ENCODE measurements at regions not wholly inside any gene's neighbourhood (a gene's known extent, or its start where the extent isn't known, plus 50 kb on each side); places are given as distances from the start of the nearest gene placed in this dataset.

- FAIRE-seq, result no peak
- H3K27ac ChIP-seq (ENCODE audit: low read depth in 2 of 2, low read length in 2 of 2), result no peak overlapping the region
Observed at GRCh38 chr18:1057367-1057766, 152.7 kb downstream of the ADCYAP1 start.

GRCh38 chr18:1062588-1062987 is 157.9 kb downstream of the ADCYAP1 start:
- no peaks in the 10 kb centered on the region for H3K4me1 ChIP-seq (ENCODE audit: control insufficient read depth in 2 of 3, insufficient read depth in 2 of 3, low read depth in 1 of 3, low read length in 3 of 3)
- no peak for FAIRE-seq
- no peaks in the 10 kb centered on the region for H3K27me3 ChIP-seq (ENCODE audit: control insufficient read depth, insufficient read depth, low read length)
- no peaks in the 10 kb centered on the region for H3K9me3 ChIP-seq (ENCODE audit: control insufficient read depth in 2 of 3, insufficient read depth in 1 of 3, low read length in 3 of 3)
- intact Hi-C loops (cut with DNase I), result no loop called here
- no peak overlapping the region for H3K9ac ChIP-seq (ENCODE audit: low read length in 3 of 3)
- H3K36me3 ChIP-seq (ENCODE audit: control insufficient read depth in 2 of 3, insufficient read depth in 3 of 3, low read length in 3 of 3), result no peaks in the 10 kb centered on the region
- no peak for TF ChIP-seq CTCF (IDR thresholded peaks at IDR 0.05; ENCODE audit: borderline replicate concordance, extremely low read depth, insufficient read depth)
- DNase-seq, result no peak
- no peak overlapping the region for H3K4me3 ChIP-seq (ENCODE audit: low read length in 3 of 3)
- no peak overlapping the region for H3K27ac ChIP-seq (ENCODE audit: low read depth in 2 of 2, low read length in 2 of 2)

More at GRCh38 chr18:1057367-1057766, 152.7 kb downstream of the ADCYAP1 start:
- Histone ChIP-seq H3K4me1 (ENCODE audit: control insufficient read depth in 2 of 3, insufficient read depth in 2 of 3, low read depth in 1 of 3, low read length in 3 of 3) (no peaks in the 10 kb centered on the region), H3K27me3 (ENCODE audit: control insufficient read depth, insufficient read depth, low read length) (no peaks in the 10 kb centered on the region), H3K9me3 (ENCODE audit: control insufficient read depth in 2 of 3, insufficient read depth in 1 of 3, low read length in 3 of 3) (no peaks in the 10 kb centered on the region), H3K36me3 (ENCODE audit: control insufficient read depth in 2 of 3, insufficient read depth in 3 of 3, low read length in 3 of 3) (no peaks in the 10 kb centered on the region), H3K9ac (ENCODE audit: low read length in 3 of 3) (no peak overlapping the region), H3K4me3 (ENCODE audit: low read length in 3 of 3) (no peak overlapping the region)
- intact Hi-C loops (cut with DNase I), result no loop called here
- no peak for TF ChIP-seq CTCF (IDR thresholded peaks at IDR 0.05; ENCODE audit: borderline replicate concordance, extremely low read depth, insufficient read depth)
- DNase-seq, result no peak

DNA sequence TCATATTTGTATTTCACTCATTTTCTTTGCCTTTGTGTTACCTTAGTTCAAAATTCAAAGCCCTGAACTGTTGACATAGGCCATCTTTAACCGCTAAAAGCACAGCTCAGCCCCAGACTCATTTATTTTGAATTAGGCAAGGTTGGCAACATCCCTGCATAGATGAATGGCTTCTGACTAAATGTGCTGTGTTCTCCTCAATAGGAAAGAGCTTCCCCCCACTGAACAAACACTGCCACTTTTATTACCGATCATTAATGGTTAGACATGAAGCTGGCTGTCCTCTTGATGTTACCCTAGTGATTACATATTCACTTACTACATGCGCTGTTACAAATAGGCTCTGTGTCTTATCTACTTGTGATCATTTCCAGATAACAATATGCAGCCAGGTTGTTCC is 170.7 kb downstream of the ADCYAP1 start:
- intact Hi-C loops (cut with DNase I), result no loop called here
- Histone ChIP-seq H3K9me3 (ENCODE audit: control insufficient read depth in 2 of 3, insufficient read depth in 1 of 3, low read length in 3 of 3) (no peaks in the 10 kb centered on the region), H3K9ac (ENCODE audit: low read length in 3 of 3) (no peak overlapping the region), H3K36me3 (ENCODE audit: control insufficient read depth in 2 of 3, insufficient read depth in 3 of 3, low read length in 3 of 3) (no peaks in the 10 kb centered on the region), H3K27me3 (ENCODE audit: control insufficient read depth, insufficient read depth, low read length) (no peaks in the 10 kb centered on the region), H3K4me1 (ENCODE audit: control insufficient read depth in 2 of 3, insufficient read depth in 2 of 3, low read depth in 1 of 3, low read length in 3 of 3) (no peaks in the 10 kb centered on the region), H3K4me3 (ENCODE audit: low read length in 3 of 3) (no peak overlapping the region), H3K27ac (ENCODE audit: low read depth in 2 of 2, low read length in 2 of 2) (no peak overlapping the region)
- no peak for DNase-seq
- TF ChIP-seq CTCF (IDR thresholded peaks at IDR 0.05; ENCODE audit: borderline replicate concordance, extremely low read depth, insufficient read depth), result no peak
- no peak for FAIRE-seq

DNA sequence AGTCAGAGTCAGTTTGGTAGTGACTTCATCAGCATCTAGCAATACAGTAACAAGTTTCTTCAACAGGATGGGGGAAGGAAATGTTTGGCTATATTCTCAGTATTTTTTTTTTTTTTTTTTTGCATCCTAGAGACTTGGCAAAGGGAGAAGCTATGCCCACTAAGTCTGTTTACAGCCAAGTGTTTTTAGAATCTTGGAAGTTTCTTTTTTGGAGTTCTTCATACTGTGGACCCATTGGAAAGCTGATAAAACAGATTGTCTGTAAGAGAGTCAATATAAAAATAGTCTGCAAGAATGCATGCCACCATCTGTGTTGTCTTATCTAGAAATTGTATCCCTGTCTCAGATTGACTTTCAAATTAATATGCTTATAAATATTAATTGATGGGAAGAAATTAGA is 171.2 kb downstream of the ADCYAP1 start:
- no peaks in the 10 kb centered on the region for H3K9me3 ChIP-seq (ENCODE audit: control insufficient read depth in 2 of 3, insufficient read depth in 1 of 3, low read length in 3 of 3)
- no peak overlapping the region for H3K27ac ChIP-seq (ENCODE audit: low read depth in 2 of 2, low read length in 2 of 2)
- H3K4me1 ChIP-seq (ENCODE audit: control insufficient read depth in 2 of 3, insufficient read depth in 2 of 3, low read depth in 1 of 3, low read length in 3 of 3), result no peaks in the 10 kb centered on the region
- no peak for TF ChIP-seq CTCF (IDR thresholded peaks at IDR 0.05; ENCODE audit: borderline replicate concordance, extremely low read depth, insufficient read depth)
- DNase-seq, result no peak
- intact Hi-C loops (cut with DNase I), result no loop called here
- no peaks in the 10 kb centered on the region for H3K27me3 ChIP-seq (ENCODE audit: control insufficient read depth, insufficient read depth, low read length)
- H3K36me3 ChIP-seq (ENCODE audit: control insufficient read depth in 2 of 3, insufficient read depth in 3 of 3, low read length in 3 of 3), result no peaks in the 10 kb centered on the region
- no peak overlapping the region for H3K9ac ChIP-seq (ENCODE audit: low read length in 3 of 3)
- H3K4me3 ChIP-seq (ENCODE audit: low read length in 3 of 3), result no peak overlapping the region
- FAIRE-seq, result no peak

Measured in kidney (tissue), 13 donors.